DMS153 treated with DMSO at 0.1 percent for 48 hours (cell line): ENCODE measurements at regions not wholly inside any gene's neighbourhood (a gene's known extent, or its start where the extent isn't known, plus 50 kb on each side); places are given as distances from the start of the nearest gene placed in this dataset.

Source experiments
- DNase-seq: peaks from one replicate; lab custom pipeline; 2025; ENCODE audit not compliant: unreplicated experiment; lab: John Stamatoyannopoulos, UW

DNA sequence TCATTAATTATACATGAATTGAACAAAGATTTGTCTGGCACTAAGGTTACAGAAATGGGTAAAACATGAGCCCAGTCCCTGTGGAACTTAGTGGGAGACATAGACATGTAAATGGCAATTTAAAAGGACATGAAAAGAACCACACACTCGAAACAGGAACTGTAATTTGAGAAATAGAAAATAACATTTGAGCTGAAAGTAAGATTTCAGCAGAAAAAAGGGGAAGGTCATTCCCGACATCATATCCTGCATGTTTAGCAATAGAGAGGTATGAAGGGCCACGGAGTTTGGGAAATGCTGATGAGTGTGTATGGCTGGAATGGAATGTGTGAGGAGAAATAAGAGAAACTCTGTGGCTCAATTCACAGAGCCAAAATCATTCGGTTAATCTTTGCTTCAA lies 175.4 kb upstream of the AHR start:
- DNase-seq, result no peak

DNA sequence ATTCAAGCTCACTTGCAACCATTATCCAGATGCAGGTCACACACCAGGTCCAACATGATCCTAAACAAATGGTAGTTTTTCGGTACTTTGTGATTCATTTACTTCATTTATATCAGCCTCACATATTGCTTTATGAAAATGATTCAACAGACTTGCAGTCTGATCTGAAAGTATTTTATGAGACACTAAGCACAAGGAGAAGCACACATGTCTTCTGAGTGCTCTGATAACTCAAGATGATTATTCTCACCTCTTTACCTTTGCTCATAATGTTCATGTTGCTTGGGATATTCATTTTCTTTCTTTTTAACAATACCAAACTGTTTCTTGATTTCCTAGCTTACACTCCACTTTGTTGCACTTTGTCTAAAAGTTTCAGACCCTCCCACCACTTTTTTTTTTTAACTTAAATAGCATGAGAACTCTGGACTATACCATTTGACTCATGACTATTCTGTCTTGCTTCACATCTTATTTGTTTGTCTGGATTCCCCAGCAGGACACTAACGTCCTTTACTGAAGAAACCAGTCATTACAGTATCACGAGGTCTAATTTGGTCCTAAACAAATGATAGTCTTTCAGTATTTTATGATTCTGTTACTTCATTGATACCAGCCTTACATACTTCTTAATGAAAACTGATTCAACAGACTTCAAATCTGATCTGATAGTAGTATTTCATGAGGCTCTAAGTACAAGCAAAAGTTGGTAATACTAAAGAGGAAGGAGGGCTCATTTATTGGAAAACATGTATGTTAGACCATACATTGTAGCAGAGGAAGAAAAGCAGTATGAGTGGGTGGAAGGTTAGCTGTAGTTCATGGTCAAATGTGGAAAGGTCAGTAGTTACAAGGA lies 171.8 kb upstream of the AHR start:
- DNase-seq, result no peak

DNA sequence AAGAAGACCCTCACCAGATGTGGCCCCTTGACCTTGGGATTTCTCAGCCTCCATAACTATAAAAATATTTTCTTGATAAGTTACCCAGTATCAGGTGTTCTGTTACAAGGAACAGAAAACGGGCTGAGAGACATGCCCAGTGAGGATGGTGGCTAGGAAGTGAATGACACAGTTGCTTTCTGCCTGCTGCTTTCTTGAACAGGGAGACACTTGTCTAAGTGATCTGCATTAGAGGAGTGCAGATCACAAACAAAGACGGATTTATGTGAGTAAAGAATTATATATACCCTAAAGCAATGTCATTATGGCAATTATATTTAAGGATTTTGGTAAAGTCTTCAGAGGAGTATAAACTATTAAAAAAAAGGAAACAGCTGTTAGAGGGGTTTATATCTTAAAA lies 169.2 kb upstream of the AHR start:
- no peak for DNase-seq

DNA sequence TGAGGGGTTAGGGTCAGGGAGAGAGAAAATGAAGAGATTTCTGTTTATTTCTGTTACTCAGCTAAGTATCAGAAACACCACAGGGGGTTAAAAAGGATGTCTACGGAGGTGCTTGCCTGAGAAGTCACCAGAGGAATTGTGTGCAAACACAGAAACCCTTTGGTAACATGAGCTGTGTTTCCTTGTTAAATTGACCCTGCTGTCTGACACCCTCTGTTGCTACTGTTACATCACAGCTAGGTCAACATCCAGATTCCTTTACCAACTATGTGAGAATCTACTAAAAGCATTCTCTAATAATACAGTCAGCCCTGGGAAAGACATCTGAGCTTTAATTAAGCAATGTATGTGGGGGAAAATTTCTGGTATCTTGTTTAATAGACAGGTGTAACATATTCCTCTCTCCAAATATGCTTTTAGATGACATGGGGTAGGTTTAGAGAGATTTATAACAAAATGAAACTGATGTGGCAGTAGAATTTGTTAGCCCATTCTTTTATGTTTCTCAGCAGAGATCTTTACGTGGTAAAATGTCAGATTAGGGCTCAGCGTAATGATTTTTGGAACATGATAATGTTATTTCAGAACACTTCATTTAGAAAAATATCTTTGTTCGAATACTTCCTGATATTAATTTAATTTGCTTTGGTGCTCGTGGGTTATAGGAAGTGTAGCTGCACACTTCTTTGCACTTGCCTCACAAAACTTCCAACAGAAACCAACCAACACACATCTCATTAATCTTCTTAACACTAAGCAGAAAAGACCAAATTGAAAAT lies 168.0 kb upstream of the AHR start:
- peak; percentile 45 for DNase-seq

DNA sequence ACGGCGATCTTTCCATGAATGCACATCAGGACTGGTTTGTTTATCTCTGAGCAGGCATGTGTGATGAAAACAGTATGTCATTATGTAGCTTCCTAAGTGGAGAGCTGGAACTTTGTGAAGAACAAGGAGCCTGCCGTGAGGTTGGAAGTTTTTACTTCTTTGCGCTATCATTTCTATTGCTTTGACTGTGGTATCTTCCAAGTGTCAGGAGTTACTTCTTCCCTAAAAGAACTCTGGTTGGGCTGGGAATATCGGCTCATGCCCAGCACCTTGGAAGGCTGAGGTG lies 167.4 kb upstream of the AHR start:
- DNase-seq, result no peak

DNA sequence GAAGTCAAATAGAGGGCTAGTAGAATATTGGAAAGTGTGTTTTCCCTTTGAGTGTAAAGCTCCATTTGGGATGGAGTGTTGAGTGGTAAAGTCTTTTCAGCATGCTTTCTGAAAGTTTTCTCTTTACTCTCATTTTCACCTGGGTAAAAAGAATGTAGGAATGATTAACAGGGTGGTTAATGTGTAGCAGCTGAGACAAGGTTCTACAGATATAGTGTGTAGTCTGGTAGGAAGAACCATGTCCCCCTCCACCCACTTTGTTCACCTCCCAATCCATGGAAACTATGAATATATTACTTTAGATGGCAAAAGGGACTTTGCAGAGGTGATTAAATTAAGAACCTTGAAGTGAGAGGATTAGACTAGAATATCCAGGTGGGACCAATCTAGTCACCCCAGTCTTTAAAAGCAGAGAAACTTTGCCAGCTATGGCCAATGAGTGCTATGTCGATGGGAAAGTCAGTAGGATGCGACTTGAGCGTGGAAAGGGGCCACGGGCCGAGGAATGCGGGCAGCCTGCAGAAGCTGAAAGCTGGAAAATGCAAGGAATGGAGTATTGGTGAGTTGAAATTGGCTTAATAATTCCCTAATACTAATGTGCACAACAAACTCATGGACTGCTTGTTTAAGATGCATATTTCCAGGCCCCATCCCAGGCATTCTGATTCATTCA lies 166.3 kb upstream of the AHR start:
- DNase-seq, result no peak

DNA sequence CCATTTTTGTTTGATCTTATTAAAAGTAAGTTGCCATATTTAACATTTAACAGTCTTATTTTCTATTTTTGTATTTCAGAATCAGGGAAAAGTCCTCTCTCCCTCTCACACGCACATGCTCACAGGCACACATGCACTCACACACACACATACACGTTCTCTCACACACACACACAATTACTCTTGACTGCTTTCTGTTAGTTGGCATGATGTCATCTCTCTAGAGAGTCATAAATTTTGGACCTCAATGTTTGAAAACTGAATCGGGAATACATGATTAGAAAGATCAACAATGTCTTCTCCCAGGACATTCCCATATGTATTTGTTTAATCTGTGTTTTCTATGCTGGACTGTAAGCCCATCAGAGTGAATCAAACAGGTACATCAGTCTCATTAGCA lies 165.7 kb upstream of the AHR start:
- peak; percentile 51 for DNase-seq

DNA sequence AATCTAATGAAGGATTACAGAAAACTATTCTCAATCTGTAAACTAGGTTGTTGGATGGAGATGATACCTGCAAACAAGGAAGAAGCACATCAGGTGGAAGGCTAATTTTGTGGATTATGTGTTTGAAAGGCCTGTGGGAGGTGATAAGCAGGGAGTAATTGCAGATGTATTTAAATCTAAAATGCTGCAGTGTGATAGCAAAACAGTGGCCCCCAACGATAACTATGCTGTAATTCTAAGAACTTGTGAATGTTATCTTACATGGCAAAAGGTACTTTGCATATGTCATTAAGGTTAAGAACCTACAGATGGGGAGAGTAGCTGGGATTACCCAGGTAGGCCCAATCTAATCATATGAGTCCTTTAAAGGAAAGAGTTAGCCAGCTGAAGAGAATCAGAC lies 164.5 kb upstream of the AHR start:
- no peak for DNase-seq

DNA sequence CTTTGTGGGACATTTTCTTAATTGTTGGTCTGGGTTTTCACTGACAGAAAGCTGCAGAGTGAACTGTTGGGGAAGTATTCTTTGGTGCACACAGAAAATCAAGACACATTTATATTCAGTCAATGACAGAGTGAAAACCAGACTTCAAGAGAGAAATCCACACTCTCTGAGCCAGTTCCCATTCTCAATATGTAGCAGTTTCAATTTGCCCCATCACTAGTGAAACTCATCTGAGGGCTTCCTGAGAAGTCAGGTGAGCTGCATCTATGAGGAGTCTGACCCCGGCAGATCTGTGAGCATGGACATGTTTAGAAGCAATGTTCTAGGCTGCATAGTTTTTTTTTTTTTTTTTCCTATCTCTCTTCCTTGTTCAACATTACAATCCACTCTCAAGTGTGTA lies 163.7 kb upstream of the AHR start:
- no peak for DNase-seq

DNA sequence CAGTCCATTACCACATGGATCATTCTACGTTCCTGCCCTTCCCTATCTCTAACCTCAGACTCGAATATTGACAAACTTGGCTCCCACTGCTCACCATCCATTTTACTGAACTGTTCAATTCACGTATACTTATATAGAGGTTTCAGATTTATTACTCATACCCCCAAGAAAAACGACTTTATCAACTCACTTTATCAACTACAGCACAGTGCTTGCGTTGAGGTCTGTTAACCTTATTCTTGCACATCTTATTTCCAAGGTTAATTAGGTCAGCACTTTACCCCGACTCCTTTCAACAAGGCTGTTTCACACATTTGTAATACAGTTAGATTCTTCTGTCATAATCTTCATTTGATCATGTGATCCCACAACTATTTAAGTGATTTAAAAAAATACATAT lies 162.3 kb upstream of the AHR start:
- DNase-seq, result no peak

DNA sequence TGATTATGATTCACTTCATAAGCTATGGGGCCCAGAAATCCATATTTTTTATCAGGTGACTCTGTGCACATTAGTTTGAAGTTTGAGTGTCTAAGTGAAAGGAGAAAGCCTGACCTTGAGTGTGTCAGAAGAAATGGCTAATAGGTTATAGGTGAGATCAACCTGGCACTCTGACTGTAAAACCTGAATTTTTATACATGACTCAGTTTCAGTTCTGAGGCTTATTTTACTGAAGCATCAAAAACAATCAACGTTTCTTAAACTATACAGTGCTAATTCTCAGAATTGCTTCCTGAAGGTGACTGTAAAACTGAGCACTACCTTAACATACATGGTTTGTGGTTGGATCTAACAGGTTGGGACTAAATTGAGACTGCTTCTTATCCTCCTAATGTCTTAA lies 159.4 kb upstream of the AHR start:
- DNase-seq, result no peak

DNA sequence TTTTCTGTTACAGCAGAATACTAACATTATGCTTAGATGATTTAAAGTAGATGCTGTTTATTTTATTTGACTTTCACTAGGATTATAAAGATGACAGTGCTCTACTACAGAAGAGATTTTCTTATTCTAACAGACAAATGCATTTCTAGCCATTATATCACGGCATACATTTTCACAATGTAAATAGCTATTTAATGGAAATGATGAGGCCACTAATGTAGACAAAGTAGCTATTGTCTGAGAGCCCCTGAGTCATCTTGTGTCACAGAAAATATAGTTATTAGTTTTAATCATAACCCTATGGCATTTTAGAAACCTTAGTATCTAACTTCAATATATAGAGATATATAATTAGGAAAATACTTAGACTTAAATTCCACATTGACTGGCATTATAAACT lies 158.0 kb upstream of the AHR start:
- DNase-seq, result no peak

DNA sequence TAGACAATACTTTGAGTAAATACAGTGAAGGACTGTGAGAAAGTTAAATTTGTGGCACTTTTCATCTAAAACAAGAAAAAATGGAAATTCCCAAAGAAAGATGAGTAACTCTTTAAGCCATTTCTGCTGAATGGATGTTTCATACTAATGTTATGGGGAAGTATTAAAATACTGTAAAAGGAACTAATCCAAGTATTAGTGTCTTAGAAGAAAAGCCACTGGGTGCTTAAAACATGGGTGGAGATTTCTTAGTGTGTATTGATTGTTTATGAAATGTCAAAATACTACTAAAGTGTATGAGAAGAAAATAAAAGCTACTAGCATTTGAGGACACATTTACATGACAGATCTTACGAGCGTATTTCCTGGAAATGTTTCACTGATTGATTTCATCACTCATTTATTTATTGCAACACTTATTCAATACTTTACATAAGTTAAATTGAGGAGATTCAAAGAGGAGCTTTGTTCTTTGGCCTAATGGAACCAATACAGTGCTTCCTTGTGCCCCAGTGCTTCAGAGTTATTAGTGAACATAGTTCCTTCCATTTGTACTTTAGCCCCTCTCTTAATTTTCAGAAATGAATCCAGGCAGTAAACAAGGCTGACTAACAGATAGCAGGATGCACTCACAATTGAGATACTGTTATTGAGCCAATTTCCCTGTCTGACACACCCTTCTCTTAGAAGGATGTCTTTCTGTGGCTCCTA lies 155.5 kb upstream of the AHR start:
- no peak for DNase-seq

DNA sequence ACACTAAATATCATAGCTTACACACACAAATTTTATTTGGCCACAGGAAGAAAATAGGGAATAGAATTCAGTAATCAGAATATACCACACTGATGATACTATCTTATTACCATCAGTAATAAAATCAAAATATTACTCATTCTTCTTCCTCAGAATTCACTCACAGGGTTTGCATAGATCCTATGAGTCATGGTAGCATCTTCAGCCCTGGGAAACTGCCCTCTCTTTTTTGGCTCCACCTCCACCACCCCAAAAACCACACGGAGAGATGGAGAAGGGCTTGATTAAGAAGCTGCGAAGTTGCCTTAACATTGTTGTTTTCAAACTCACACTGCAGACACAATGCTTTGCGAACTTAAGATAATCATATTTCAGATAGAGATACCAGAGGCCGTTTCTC lies 154.1 kb upstream of the AHR start:
- DNase-seq, result no peak

DNA sequence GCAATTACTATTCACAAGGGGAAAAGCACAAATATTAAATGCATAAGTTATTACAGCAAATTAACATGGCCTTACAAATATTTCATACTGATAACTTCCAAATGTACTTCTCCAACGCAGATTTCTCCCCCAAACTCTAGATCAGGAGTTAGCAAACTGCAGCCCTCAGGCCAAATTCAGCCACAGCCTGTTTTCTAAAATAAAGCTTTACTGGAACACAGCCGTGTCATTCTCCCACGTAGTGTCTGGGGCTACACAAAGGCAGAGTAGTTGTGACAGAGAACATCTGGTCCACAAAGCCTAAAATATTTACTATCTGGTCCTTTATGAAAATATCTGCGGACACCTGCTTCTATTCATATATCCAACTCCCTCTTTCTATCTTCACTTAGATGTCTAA lies 151.8 kb upstream of the AHR start:
- no peak for DNase-seq

DNA sequence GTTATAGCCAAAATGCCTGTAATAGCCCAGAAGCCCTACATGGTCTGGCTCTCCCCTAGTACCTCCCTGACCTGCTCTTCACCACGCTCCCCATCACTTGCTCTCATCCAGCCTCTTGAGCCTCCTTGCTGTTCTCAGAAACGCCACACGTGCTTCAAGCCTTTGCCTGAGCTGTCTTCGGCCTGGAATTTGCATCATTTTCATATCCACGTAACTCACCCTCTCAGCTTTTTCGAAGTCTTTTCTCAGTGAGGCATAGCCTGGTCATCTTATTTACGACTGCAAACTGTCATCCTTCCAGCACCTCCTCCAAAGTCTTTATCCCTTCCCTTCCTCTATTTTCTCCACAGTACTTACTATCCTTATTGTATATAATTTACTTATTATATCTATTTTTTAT lies 151.0 kb upstream of the AHR start:
- no peak for DNase-seq

DNA sequence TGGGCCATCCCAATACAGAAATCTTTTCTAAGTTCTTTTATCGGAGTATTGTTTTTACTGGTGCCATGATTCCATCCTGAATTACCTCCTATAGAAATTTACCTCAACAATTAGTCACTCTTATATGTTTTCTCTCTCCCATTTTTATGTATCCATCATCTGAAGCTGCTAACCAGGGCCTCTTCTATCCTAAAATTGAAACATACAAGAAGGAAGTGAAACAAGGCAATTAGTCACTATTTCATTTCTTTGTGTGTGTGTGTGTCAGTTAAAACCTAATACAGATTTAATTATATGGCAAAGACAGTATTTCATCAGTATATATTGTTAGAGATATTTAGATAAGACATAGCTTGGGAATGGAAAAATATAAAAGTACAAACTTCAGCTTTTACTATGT lies 148.4 kb upstream of the AHR start:
- DNase-seq, result no peak

DNA sequence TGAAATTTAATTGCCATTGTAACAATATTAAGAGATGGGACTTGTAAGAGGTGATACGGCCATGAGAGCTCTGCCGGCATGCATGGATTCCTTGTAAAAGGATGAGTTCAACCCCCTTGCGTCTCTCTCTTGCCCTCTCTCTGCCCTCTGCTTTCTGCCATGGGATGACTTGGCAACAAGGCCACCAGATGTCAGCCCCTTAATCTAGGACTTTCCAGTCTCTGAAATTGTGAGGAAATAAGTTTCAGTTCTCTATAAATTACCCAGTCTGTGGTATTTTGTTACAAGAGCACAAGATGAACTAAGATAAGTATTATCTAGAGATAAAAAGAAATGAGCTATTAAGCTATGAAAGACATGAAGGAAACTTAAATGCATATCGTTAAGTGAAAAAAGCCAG lies 145.7 kb upstream of the AHR start:
- DNase-seq, result no peak

DNA sequence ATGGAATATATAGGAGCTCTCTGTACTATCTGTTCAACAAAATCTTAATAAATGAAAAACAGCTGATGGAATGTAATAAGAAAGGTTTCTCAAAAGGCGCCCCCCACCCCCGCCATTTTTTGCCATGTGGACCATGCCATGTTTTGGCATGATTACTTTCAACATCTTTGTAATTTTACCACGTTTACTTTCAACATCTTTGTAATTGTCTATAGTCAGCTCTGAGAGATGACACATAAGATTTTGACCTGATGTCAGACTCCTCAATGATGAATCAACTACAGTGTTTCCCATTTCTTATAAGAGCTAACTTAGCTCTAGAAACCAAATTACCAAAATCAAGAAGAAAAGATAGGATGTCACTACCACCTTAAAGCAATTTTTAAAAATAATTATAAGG lies 144.9 kb upstream of the AHR start:
- no peak for DNase-seq

DNA sequence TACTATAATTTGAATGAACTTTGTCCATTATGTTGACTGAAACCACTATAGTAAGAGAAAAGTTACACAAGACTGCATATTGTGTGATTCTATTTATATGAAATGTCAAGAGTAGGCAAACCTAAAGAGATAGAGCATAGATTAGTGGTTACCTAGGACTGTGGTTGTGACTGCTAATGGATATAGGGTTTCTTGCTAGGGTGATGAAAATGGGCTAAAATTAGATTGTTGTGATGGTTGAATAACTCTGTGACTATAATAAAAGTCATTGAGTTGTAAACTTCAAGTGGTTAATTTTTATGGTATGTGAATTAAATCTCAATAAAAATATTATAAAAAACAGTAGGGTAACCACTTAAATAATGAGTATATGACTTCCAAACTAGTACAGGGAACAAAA lies 142.9 kb upstream of the AHR start:
- no peak for DNase-seq

DNA sequence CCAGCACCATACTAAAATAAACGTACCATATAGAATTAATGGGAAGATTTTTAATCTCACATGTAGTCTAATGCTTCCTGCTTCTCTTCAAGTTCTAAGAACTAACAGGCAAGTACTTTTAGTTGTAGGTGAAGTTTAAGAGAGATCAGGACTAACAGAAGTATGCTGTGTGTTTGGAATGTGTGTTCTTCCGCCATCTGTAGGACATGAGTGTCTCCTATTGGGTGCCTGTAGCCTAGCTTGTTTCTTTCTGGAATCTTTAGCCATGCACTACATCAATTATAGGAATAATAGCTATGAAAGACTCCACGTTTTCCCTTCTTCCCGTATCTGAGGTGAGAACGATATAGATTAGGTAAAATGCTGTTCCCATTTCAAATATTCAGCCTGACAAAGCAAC lies 140.2 kb upstream of the AHR start:
- no peak for DNase-seq
